Hippocampal formation (tissue), 2 donors: ENCODE measurements at regions not wholly inside any gene's neighbourhood (a gene's known extent, or its start where the extent isn't known, plus 50 kb on each side); places are given as distances from the start of the nearest gene placed in this dataset.

Experiments used
- DNase-seq, 2 donors: peaks; one replicate each; lab custom pipeline; 2025; lab: John Stamatoyannopoulos, UW

DNA sequence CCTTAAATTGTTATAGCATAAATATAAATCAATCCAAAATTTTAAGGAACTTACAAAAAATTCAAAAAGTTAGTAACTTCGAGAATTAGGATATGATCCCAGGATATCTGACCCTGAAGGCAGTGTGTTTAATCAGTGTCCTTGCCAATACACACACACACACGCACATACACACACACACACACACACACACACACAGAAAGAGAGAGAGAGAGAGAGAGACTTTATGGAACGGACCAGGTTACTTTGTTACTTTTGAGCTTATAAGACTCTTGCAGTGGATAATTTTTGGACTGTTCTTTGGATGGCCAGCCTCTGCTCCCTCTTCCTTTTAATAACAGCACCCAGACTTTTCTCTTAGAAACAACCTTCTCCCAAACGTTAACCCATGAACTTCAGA lies 322.9 kb downstream of the NFIB start:
- no peak for DNase-seq

GRCh38 chr9:13990331-13990730 lies 323.6 kb downstream of the NFIB start:
- no peak for DNase-seq

DNA sequence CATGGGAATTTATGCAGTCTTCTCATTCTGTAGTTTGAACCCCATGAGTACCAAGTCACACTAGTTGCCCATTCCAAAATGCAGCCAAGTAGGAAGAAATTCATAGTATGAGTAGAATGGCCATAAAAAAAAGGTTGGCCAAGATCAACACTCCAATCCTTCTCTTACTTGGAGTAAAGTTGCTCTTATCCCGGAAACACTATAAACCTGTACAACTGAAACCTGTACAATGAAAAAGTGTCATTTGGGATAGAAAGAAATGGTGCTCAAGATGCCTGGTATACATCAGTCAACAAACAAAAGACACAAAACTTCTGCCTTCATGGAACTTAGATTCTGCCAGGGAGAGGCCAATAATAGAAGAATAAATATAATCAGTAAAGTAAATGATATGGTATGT lies 325.0 kb downstream of the NFIB start:
- DNase-seq = no peak

DNA sequence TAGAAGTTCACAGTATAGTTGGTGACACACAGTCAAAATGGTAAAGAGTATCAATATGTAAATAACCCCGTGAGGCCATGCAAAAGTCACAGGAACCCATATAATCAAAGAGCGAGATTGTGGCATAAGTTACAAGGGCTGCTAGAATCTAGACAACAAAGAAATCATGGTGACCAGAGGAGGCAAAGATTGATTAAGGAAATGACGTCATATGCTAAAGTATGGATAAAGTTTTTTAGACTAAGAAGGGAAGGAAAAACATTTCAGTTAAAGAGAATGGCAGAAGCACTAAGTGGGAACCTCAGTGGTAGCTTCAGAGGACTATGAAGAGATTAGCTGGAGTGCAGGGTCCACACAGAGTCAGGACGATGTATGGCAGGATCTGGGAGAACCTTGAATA lies 330.3 kb downstream of the NFIB start:
- DNase-seq = no peak

GRCh38 chr9:13979941-13980318 lies 334.0 kb downstream of the NFIB start:
- no peak for DNase-seq

- no peak for DNase-seq
These were observed 338.2 kb downstream of the NFIB start for GRCh38 chr9:13975611-13976290.

DNA sequence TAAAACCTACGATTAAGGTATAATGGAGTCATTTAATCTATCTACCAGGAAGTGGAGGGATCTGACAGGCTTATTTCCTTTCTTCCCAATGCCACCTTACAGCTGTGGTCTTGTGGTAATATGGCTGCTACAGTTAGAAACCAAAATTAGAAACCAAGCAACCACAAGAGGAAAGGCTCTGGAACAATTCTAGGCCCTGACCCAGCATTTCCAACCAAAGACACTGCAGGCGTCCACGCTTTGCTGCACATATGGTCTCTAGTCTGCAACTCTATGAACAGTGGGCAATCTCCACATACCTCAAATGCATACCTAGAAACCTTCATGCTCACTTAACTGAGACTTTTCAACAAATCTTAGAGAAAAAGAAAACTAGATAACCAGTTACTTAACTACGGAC lies 339.1 kb downstream of the NFIB start:
- DNase-seq = no peak

DNA sequence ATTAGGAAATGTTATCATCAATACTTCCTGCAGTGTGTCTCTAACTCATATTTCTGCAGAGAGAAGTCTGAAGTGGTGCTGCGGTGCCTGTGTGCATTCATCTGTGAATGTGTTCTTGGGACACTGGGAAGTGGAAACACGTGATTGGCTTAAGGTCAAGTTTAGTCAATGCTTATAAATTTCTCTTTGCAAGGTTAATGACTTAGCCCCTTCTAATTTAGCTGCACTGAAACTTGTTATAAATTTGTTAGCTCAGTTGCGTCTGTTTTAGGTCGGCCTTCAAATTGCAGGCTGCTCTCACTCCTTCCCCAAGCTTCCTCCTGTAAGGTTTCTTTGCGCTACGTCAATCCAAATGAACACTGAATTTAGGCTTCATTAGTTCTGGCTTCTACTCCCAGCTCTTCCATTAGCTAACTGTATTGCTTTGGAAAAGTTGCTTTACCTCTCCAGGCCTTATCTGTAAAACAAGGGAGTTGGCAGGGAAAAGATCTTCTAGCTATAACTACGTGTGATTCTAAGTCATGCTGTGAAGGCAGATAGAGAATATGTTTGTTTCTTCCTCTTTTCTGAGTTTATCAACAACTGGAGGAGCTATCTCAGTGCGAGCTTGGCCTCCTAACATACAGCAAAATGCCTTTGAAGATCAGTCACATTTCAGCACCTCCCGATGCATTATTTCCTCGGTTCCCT lies 341.8 kb downstream of the NFIB start:
- no peak for DNase-seq

DNA sequence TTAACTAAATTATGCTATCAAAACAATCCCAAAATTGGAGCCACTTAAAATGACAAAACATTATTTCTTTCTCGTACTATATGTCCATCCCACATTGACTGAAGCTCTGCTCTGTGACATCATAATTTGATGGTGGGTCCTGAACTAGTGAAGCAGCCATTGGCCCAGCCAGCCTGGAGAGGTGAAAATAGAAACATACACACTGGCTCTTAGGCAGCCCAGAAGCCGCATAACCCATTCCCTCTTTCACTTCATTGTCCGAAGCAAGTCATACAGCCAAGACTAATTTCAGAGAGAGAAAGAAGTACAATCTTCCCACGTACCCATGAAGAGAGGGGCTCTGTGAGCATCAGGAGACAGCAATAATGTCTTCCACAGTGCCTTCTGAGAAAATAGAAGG lies 342.5 kb downstream of the NFIB start:
- DNase-seq = no peak

GRCh38 chr9:13970426-13970825 lies 343.5 kb downstream of the NFIB start:
- no peak for DNase-seq

- no peak for DNase-seq
These were observed 343.9 kb downstream of the NFIB start for GRCh38 chr9:13970018-13970417.

DNA sequence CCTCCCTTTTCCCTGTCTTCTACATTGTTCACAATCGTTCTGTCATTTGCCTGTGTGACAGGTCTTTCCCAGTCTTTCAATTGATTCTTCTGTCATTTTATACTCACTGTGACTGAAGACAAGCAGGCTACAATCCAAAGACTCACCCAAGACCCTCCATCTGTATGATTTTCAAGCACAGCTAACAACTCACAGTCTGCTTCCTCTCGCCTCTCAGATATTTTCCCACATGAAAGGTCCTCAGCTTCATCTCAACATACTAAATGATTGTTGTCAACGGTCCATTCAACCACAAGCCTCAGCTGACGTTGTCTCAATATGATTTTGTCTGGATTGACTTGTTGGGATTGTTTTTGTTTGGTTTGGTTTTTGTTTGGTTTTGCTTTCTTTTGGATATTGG lies 346.5 kb downstream of the NFIB start:
- DNase-seq = no peak

GRCh38 chr9:13967011-13967410 lies 346.9 kb downstream of the NFIB start:
- no peak for DNase-seq

GRCh38 chr9:13963005-13963653 lies 350.8 kb downstream of the NFIB start:
- no peak for DNase-seq

DNA sequence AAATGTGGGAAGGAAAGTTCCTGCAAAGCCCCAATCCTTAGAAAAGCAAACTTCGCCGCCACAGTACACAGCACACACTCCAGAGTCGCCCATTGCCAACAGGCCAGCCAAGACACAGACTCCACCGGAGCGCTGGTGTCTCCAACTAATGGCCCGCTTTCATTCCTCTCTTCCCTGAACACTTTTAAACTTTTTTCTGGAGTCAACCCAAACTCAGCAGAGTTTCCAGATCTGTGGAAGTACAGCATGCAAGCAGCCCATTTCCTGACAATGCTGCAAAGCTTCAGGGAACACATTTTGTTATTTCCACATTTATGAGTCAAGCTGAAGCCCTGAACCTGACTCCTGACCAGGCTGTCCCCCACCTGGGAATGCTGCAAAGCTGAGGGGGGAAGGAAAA lies 351.9 kb downstream of the NFIB start:
- DNase-seq = no peak

- DNase-seq = no peak
These were observed 353.8 kb downstream of the NFIB start for GRCh38 chr9:13960011-13960765.

DNA sequence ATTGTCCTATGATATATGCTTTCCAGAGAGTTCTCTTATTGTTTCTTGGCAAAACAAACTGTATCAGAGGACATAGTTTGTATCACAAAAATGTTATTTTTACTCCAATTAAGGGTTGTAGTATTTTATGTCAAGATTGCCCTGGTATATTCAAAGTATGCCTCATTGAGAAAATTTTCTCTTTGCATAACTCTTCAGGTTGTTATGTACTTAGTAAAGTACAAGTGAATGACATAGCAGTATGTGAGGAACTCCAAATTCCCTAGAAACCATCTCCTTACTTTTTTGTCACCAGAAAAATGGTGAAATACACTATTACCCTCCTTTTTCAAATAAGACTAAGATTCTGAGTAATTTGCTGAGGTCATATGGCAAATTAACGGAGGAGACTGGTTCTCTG lies 355.3 kb downstream of the NFIB start:
- DNase-seq = no peak

DNA sequence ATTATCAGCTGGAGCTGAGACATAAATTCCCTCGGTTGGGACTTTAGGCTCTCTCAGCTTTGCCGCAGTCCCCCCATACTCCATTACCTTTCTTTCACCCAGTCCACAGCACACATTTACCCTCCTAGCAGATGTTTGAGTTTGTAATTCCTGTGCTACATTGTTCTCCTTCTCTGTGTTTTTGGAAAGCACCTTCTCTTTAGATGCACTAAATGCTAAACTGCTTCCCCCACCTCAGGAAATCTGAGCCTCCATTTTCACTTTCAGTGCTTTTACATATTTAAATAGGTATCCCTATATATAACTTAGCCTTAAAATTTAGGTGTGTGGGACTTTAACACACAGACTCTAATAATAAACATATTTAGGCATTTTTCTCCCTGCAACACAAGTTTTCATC lies 356.9 kb downstream of the NFIB start:
- no peak for DNase-seq

GRCh38 chr9:13956107-13956506 lies 357.8 kb downstream of the NFIB start:
- DNase-seq = no peak

DNA sequence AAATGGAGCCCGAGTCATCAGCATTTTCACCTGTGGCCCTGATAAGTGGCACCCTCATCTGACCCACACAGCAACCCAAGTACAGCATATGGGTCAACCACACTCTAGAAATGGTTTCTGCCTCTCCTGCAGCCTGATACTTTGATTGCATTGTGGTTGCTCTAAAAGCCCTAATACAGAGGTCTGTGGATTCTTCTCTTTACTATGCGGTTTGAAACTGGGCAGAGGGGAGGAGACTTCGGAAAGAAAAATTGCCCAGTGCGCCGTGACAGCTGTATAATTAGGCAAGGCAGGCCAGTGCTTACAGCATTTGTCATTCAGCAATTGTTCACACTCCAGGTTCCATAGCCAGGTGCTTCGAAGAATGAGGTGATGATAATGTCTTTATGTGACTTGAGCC lies 361.0 kb downstream of the NFIB start:
- no peak for DNase-seq

GRCh38 chr9:13948037-13948436 lies 365.9 kb downstream of the NFIB start:
- DNase-seq = no peak

- DNase-seq = no peak
These were observed 370.8 kb downstream of the NFIB start for GRCh38 chr9:13943176-13943575.

DNA sequence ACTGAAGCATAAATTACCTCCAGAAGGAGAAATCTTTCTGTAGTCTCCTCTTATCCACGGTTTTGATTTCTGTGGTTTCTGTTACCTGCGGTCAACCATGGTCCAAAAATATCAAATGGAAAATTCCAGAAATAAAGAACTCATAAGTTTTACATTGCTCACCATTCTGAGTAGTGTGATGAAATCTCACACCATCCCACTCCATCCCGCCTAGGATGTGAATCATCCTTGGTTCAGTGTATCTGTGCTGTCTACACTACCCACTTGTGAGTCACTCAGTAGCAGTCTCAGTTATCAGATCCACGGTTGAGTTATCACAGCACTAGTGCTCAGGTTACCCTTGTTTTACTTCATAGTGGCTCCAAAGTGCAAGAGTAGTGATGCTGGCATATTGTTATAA lies 371.2 kb downstream of the NFIB start:
- DNase-seq = no peak
